ENCODE measurements at regions not wholly inside any gene's neighbourhood (a gene's known extent, or its start where the extent isn't known, plus 50 kb on each side); places are given as distances from the start of the nearest gene placed in this dataset.

DNA sequence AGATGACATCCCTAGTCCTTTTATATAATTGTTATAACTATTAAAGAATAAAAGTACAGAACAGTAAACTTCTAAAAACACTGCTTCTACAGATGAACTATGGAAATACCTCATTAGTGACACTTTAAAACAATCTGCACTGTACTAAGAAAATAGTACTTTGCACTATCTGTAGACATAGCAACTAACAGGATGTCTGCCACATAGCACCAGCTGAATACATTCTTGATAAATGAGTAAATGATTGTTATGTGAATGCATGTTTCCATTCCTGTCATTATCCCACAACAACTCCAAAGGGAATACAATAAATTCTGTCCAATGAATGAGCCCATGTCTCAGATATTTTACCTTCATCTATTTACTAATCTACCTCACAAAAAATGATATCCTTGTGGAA, 115.3 kb upstream of the SLC35G4 start:
- no peaks in the 10 kb centered on the region for H3K4me1 Mint-ChIP-seq (ENCODE audit: low read depth)
- H3K9me3 Mint-ChIP-seq (ENCODE audit: low read depth): no peaks in the 10 kb centered on the region
- H3K4me3 Mint-ChIP-seq (ENCODE audit: low read depth): no peak overlapping the region
- H3K36me3 Mint-ChIP-seq (ENCODE audit: insufficient read depth): no peaks in the 10 kb centered on the region
- TF ChIP-seq, protein P1, sequence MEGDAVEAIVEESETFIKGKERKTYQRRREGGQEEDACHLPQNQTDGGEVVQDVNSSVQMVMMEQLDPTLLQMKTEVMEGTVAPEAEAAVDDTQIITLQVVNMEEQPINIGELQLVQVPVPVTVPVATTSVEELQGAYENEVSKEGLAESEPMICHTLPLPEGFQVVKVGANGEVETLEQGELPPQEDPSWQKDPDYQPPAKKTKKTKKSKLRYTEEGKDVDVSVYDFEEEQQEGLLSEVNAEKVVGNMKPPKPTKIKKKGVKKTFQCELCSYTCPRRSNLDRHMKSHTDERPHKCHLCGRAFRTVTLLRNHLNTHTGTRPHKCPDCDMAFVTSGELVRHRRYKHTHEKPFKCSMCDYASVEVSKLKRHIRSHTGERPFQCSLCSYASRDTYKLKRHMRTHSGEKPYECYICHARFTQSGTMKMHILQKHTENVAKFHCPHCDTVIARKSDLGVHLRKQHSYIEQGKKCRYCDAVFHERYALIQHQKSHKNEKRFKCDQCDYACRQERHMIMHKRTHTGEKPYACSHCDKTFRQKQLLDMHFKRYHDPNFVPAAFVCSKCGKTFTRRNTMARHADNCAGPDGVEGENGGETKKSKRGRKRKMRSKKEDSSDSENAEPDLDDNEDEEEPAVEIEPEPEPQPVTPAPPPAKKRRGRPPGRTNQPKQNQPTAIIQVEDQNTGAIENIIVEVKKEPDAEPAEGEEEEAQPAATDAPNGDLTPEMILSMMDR (IDR thresholded peaks at IDR 0.05; ENCODE audit: unreplicated experiment): no peak
- H3K27me3 Mint-ChIP-seq: peaks cover 7% of the 10 kb centered on the region
- H3K27ac Mint-ChIP-seq: no peak overlapping the region
- no peak for DNase-seq (ENCODE audit: low spot score, unreplicated experiment)

GRCh38 chr18:11489266-11489899, 120.0 kb upstream of the SLC35G4 start:
- Mint-ChIP-seq H3K27ac (no peak overlapping the region), H3K9me3 (ENCODE audit: low read depth) (no peaks in the 10 kb centered on the region), H3K36me3 (ENCODE audit: insufficient read depth) (no peaks in the 10 kb centered on the region), H3K4me1 (ENCODE audit: low read depth) (no peaks in the 10 kb centered on the region), H3K4me3 (ENCODE audit: low read depth) (no peak overlapping the region), H3K27me3 (no peaks in the 10 kb centered on the region)
- no peak for DNase-seq (ENCODE audit: low spot score, unreplicated experiment)
- TF ChIP-seq, protein P1 (IDR thresholded peaks at IDR 0.05; ENCODE audit: unreplicated experiment): no peak

GRCh38 chr18:11488175-11488574, 121.2 kb upstream of the SLC35G4 start:
- H3K9me3 Mint-ChIP-seq (ENCODE audit: low read depth): no peaks in the 10 kb centered on the region
- no peak for DNase-seq (ENCODE audit: low spot score, unreplicated experiment)
- H3K27ac Mint-ChIP-seq: no peak overlapping the region
- no peaks in the 10 kb centered on the region for H3K36me3 Mint-ChIP-seq (ENCODE audit: insufficient read depth)
- no peaks in the 10 kb centered on the region for H3K4me1 Mint-ChIP-seq (ENCODE audit: low read depth)
- H3K4me3 Mint-ChIP-seq (ENCODE audit: low read depth): no peak overlapping the region
- no peaks in the 10 kb centered on the region for H3K27me3 Mint-ChIP-seq
- TF ChIP-seq, protein P1 (IDR thresholded peaks at IDR 0.05; ENCODE audit: unreplicated experiment): no peak

GRCh38 chr18:11487390-11487789, 122.0 kb upstream of the SLC35G4 start:
- H3K4me1 Mint-ChIP-seq (ENCODE audit: low read depth): no peaks in the 10 kb centered on the region

DNA sequence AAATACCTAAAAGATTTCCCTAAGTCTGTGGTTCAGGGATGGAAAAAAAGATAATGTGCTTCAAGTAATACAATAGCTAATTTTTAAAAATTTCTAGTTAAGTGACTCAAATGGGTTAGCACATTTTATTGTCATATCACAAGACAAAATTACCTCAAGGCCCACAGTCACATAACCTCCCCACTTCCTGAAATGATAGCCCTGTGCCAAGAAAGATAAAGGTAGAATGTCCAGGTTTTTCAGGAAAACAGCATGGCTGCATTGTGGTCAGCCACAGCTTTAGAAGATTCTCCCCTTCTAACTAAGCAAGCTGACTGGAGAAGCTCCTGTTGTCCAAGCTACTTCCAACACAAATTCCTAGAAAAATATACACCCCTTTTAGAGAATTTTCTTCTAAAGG, 127.1 kb upstream of the SLC35G4 start:
- Mint-ChIP-seq H3K4me3 (ENCODE audit: low read depth) (no peak overlapping the region), H3K27ac (no peak overlapping the region), H3K9me3 (ENCODE audit: low read depth) (peaks cover 9% of the 10 kb centered on the region), H3K36me3 (ENCODE audit: insufficient read depth) (no peaks in the 10 kb centered on the region), H3K27me3 (no peaks in the 10 kb centered on the region), H3K4me1 (ENCODE audit: low read depth) (no peaks in the 10 kb centered on the region)
- no peak for DNase-seq (ENCODE audit: low spot score, unreplicated experiment)
- TF ChIP-seq, protein P1 (IDR thresholded peaks at IDR 0.05; ENCODE audit: unreplicated experiment): no peak

More at GRCh38 chr18:11487390-11487789, 122.0 kb upstream of the SLC35G4 start:
- no peak for DNase-seq (ENCODE audit: low spot score, unreplicated experiment)
- H3K27ac Mint-ChIP-seq: no peak overlapping the region
- no peaks in the 10 kb centered on the region for H3K36me3 Mint-ChIP-seq (ENCODE audit: insufficient read depth)
- no peak overlapping the region for H3K4me3 Mint-ChIP-seq (ENCODE audit: low read depth)
- no peaks in the 10 kb centered on the region for H3K9me3 Mint-ChIP-seq (ENCODE audit: low read depth)
- TF ChIP-seq, protein P1 (IDR thresholded peaks at IDR 0.05; ENCODE audit: unreplicated experiment): no peak
- no peaks in the 10 kb centered on the region for H3K27me3 Mint-ChIP-seq

Data from progenitor cell of endocrine pancreas (in vitro differentiated cells).